H1 (cell line): ENCODE measurements at regions not wholly inside any gene's neighbourhood (a gene's known extent, or its start where the extent isn't known, plus 50 kb on each side); places are given as distances from the start of the nearest gene placed in this dataset.

Source experiments
- TF ChIP-seq, protein P1 (sequence below), 3 experiments: IDR thresholded peaks; 1 replicate in 2 of 3; 2 replicates in 1 of 3; pipeline versions ENCODE4 v1.5.1 to v1.6.1; 2011; ENCODE audit warnings: low read length in 3 of 3, mild to moderate bottlenecking in 3 of 3, inconsistent platforms in 2 of 3, low read depth in 1 of 3, moderate library complexity in 1 of 3; ENCODE audit not compliant: insufficient read depth in 1 of 3; ENCODE audit errors: control extremely low read depth in 1 of 3
- TF ChIP-seq, protein P2 (sequence below): IDR thresholded peaks from 2 replicates; pipeline ENCODE4 v1.6.1; 2011; ENCODE audit warnings: low read length, improper control_type of control experiment

DNA sequence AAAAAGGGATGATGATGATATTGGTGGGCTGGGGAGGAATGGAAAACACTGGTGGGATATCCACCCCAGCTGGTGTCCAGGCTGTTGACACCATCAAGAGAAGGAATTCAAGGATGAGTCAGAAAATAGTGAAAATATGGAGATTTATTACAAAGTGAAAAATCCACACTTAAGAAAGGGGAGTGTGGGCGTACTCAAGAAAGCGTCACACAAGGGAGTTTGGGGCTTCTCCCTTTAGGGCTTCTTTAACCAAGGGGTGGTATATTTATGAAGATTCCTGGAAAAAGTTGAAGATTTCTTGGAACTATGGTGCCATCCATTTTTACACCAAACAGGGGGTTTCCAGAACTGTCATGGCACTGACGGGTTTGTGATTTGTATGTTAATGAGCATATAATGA is 63.1 kb upstream of the ARID2 start (continued):
- TF ChIP-seq, protein P1, sequence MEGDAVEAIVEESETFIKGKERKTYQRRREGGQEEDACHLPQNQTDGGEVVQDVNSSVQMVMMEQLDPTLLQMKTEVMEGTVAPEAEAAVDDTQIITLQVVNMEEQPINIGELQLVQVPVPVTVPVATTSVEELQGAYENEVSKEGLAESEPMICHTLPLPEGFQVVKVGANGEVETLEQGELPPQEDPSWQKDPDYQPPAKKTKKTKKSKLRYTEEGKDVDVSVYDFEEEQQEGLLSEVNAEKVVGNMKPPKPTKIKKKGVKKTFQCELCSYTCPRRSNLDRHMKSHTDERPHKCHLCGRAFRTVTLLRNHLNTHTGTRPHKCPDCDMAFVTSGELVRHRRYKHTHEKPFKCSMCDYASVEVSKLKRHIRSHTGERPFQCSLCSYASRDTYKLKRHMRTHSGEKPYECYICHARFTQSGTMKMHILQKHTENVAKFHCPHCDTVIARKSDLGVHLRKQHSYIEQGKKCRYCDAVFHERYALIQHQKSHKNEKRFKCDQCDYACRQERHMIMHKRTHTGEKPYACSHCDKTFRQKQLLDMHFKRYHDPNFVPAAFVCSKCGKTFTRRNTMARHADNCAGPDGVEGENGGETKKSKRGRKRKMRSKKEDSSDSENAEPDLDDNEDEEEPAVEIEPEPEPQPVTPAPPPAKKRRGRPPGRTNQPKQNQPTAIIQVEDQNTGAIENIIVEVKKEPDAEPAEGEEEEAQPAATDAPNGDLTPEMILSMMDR (IDR thresholded peaks at IDR 0.05; ENCODE audit: control extremely low read depth in 1 of 3, insufficient read depth in 1 of 3, low read depth in 1 of 3, low read length in 3 of 3) = no peak
- TF ChIP-seq, protein P2, sequence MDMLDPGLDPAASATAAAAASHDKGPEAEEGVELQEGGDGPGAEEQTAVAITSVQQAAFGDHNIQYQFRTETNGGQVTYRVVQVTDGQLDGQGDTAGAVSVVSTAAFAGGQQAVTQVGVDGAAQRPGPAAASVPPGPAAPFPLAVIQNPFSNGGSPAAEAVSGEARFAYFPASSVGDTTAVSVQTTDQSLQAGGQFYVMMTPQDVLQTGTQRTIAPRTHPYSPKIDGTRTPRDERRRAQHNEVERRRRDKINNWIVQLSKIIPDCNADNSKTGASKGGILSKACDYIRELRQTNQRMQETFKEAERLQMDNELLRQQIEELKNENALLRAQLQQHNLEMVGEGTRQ = no peak
